Epidermal melanocyte (primary cell): ENCODE measurements at regions not wholly inside any gene's neighbourhood (a gene's known extent, or its start where the extent isn't known, plus 50 kb on each side); places are given as distances from the start of the nearest gene placed in this dataset.
"Not testable (repeated sequence)": the region's sequence is repeated elsewhere in the genome, so short reads cannot be mapped to it uniquely, and the experiment has no call there.

Experiments
- DNase-seq: peaks from one replicate; pipeline ENCODE4 v3.0.0; 2011; ENCODE audit warnings: low spot score; ENCODE audit not compliant: insufficient read length

- no peak for DNase-seq
These were observed 460.6 kb upstream of the FOXG1 start for GRCh38 chr14:28305938-28306337.

- DNase-seq, result no peak
These were observed 459.1 kb upstream of the FOXG1 start for GRCh38 chr14:28307506-28307905.

DNA sequence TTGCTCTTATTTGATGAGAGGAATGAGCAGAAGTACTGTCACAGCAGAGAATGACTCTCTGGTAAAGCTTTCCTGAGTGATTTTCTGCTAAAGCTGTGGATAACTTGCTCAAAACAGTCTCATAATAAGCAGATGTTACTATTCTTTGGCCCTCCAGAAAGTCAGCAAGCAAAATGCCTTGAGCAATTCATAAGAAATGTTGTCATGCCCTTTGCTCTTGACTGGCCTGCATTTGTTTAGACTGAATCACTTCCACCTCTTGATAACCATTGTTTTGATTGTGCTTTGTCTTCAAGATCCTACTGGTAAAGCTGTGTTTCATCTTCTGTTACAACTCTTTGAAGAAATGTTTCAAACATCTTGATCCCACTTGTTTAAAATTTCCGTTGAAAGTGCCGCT, 457.9 kb upstream of the FOXG1 start:
- no peak for DNase-seq

GRCh38 chr14:28317890-28318675, 448.5 kb upstream of the FOXG1 start:
- DNase-seq, result not testable (repeated sequence)

- no peak for DNase-seq
These were observed 444.9 kb upstream of the FOXG1 start for GRCh38 chr14:28321475-28322244.

- DNase-seq, result no peak
These were observed 443.2 kb upstream of the FOXG1 start for GRCh38 chr14:28323366-28323765.

- no peak for DNase-seq
These were observed 442.4 kb upstream of the FOXG1 start for GRCh38 chr14:28323951-28324741.

DNA sequence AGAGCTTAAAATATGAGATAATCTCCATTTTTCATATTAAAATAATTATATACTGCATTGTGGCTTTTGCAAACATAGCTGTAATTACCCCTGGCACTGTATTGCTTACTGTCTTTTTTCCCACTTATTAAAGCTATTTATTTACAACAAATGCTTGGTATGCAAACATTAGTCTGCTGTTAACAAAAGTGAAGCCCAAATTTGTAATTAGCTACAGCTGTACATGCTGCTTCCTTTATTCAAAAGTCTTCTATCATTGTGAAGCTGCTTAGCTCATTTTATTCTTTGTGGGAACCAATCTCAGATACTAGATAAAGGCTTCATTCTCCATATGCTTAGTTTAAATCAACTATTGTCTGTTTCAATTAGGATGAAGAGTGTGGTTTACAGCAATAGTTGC, 425.8 kb upstream of the FOXG1 start:
- no peak for DNase-seq

DNA sequence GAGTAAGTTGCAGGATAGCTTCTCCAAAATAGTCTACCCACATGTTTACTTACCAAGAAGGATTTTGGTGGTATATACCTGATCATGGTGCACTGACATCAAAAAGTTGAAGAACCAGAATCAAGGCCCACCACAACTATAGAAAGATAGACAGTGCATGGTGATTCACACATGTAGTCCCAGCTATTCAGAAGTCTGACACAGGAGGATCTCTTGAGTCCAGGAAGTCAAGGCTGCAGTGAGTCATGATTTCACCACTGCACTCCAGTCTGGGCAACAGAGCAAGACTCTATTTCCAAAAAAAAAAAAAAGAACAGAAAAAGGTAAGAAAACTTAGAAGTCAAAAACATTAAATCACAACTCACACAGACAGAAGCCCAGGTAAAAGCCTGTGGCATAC, 422.2 kb upstream of the FOXG1 start:
- no peak for DNase-seq

GRCh38 chr14:28348797-28349196, 417.8 kb upstream of the FOXG1 start:
- no peak for DNase-seq

DNA sequence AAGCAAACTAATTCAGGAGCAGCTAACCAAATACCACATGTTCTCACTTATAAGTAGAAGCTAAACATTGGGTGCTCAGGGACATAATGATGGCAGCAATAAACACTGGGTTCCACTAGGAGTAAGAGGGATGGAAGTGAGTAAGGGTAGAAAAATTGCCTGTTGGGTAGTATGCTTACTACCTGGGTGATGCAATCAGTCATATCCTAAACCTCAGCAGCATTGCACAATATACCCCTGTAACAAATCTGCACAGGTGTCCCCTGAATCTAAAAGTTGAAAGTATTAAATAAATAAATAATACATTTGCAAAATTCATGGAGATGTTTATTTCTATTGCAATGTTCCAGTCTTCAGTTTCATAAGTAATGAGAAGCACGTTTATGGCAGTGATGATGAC, 409.8 kb upstream of the FOXG1 start:
- no peak for DNase-seq

- no peak for DNase-seq
These were observed 405.1 kb upstream of the FOXG1 start for GRCh38 chr14:28361486-28361885.

DNA sequence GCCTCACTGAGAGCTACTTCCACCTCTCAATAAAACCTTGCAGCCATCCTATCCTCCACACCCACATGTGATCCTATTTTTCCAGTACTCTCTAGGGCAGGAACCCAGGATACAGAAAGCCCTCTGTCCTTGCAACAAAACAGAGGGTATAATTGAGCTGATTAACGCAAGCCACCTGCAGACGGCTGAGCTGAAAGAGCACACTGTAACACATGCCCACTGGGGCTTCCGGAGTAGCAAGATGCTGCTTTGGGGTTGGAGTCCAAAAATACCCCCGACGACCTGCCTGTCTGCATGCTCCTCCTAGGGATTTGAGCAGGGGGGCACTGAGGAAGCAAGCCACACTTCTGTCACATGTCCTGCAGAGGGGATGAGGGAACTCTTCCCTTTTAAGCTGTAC, 401.1 kb upstream of the FOXG1 start:
- no peak for DNase-seq

- DNase-seq, result no peak
These were observed 392.9 kb upstream of the FOXG1 start for GRCh38 chr14:28373721-28374120.

GRCh38 chr14:28375295-28375694, 391.3 kb upstream of the FOXG1 start:
- no peak for DNase-seq

DNA sequence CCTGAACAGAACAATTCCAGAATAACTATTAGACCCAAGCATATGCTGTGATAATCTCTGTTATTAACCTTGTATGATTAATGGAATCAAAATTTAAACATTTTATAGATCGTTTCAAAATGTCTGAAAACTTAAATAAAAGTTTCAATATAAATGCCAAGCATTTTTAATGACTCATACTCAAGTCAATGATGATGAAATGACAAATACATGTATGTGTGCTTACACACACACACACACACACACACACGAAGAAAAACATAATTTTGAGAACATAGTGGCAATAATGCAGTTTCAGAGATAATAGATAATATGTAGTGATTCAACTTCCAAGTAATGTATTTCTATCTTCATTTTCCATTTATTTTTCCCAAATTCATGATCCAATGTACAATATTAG, 384.9 kb upstream of the FOXG1 start:
- no peak for DNase-seq

- no peak for DNase-seq
These were observed 384.0 kb upstream of the FOXG1 start for GRCh38 chr14:28382444-28383190.

- no peak for DNase-seq
These were observed 368.1 kb upstream of the FOXG1 start for GRCh38 chr14:28398506-28398905.

GRCh38 chr14:28401705-28402104, 364.9 kb upstream of the FOXG1 start:
- not testable (repeated sequence) for DNase-seq

- no peak for DNase-seq
These were observed 360.4 kb upstream of the FOXG1 start for GRCh38 chr14:28406196-28406595.
